ENCODE measurements at regions not wholly inside any gene's neighbourhood (a gene's known extent, or its start where the extent isn't known, plus 50 kb on each side); places are given as distances from the start of the nearest gene placed in this dataset.
"Not testable (repeated sequence)": the region's sequence is repeated elsewhere in the genome, so short reads cannot be mapped to it uniquely, and the experiment has no call there.

- Histone ChIP-seq H3K4me3 (ENCODE audit: low read length in 2 of 2) (no peak overlapping the region), H3K9me3 (ENCODE audit: control insufficient read depth in 2 of 2, low read length in 2 of 2) (no peaks in the 10 kb centered on the region), H3K27me3 (ENCODE audit: control insufficient read depth in 2 of 2, insufficient read depth in 2 of 2, low read length in 2 of 2) (no peaks in the 10 kb centered on the region), H3K27ac (ENCODE audit: low read depth in 2 of 2, low read length in 2 of 2) (no peak overlapping the region), H3K4me1 (ENCODE audit: control insufficient read depth in 2 of 2, insufficient read depth in 2 of 2, low read length in 2 of 2) (no peaks in the 10 kb centered on the region), H3K9ac (ENCODE audit: low read depth in 1 of 2, low read length in 2 of 2) (no peak overlapping the region), H3K36me3 (ENCODE audit: control insufficient read depth in 2 of 2, insufficient read depth in 2 of 2, low read length in 2 of 2) (no peaks in the 10 kb centered on the region)
These were observed 771.4 kb upstream of the MMS22L start for GRCh38 chr6:98054453-98054852.

- Histone ChIP-seq H3K9ac (ENCODE audit: low read depth in 1 of 2, low read length in 2 of 2) (no peak overlapping the region), H3K4me1 (ENCODE audit: control insufficient read depth in 2 of 2, insufficient read depth in 2 of 2, low read length in 2 of 2) (no peaks in the 10 kb centered on the region), H3K36me3 (ENCODE audit: control insufficient read depth in 2 of 2, insufficient read depth in 2 of 2, low read length in 2 of 2) (no peaks in the 10 kb centered on the region), H3K27me3 (ENCODE audit: control insufficient read depth in 2 of 2, insufficient read depth in 2 of 2, low read length in 2 of 2) (no peaks in the 10 kb centered on the region), H3K27ac (ENCODE audit: low read depth in 2 of 2, low read length in 2 of 2) (no peak overlapping the region), H3K9me3 (ENCODE audit: control insufficient read depth in 2 of 2, low read length in 2 of 2) (no peaks in the 10 kb centered on the region), H3K4me3 (ENCODE audit: low read length in 2 of 2) (no peak overlapping the region)
These were observed 773.9 kb upstream of the MMS22L start for GRCh38 chr6:98056955-98057354.

- Histone ChIP-seq H3K9me3 (ENCODE audit: control insufficient read depth in 2 of 2, low read length in 2 of 2) (no peaks in the 10 kb centered on the region), H3K9ac (ENCODE audit: low read depth in 1 of 2, low read length in 2 of 2) (no peak overlapping the region), H3K4me1 (ENCODE audit: control insufficient read depth in 2 of 2, insufficient read depth in 2 of 2, low read length in 2 of 2) (no peaks in the 10 kb centered on the region), H3K27ac (ENCODE audit: low read depth in 2 of 2, low read length in 2 of 2) (no peak overlapping the region), H3K27me3 (ENCODE audit: control insufficient read depth in 2 of 2, insufficient read depth in 2 of 2, low read length in 2 of 2) (no peaks in the 10 kb centered on the region), H3K4me3 (ENCODE audit: low read length in 2 of 2) (no peak overlapping the region), H3K36me3 (ENCODE audit: control insufficient read depth in 2 of 2, insufficient read depth in 2 of 2, low read length in 2 of 2) (no peaks in the 10 kb centered on the region)
These were observed 767.0 kb upstream of the POU3F2 start for GRCh38 chr6:98067375-98067774.

DNA sequence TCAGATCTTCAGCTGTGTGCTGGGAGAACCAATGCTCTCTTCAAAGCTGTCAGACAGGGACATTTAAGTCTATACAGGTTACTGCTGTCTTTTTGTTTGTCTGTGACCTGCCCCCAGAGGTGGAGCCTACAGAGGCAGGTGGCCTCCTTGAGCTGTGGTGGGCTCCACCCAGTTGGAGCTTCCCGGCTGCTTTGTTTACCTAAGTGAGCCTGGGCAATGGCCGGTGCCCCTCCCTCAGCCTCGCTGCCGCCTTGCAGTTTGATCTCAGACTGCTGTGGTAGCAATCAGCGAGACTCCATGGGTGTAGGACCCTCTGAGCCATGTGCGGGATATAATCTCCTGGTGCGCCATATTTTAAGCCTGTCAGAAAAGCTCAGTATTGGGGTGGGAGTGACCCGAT is 745.8 kb upstream of the POU3F2 start:
- not testable (repeated sequence) for H3K36me3 ChIP-seq (ENCODE audit: control insufficient read depth in 2 of 2, insufficient read depth in 2 of 2, low read length in 2 of 2); H3K4me3 ChIP-seq (ENCODE audit: low read length in 2 of 2); H3K27me3 ChIP-seq (ENCODE audit: control insufficient read depth in 2 of 2, insufficient read depth in 2 of 2, low read length in 2 of 2)

GRCh38 chr6:98092331-98092730 is 742.0 kb upstream of the POU3F2 start:
- H3K36me3 ChIP-seq (ENCODE audit: control insufficient read depth in 2 of 2, insufficient read depth in 2 of 2, low read length in 2 of 2) = no peaks in the 10 kb centered on the region
- H3K27ac ChIP-seq (ENCODE audit: low read depth in 2 of 2, low read length in 2 of 2) = no peak overlapping the region

More for the DNA sequence above, 745.8 kb upstream of the POU3F2 start:
- H3K9ac ChIP-seq (ENCODE audit: low read depth in 1 of 2, low read length in 2 of 2); H3K9me3 ChIP-seq (ENCODE audit: control insufficient read depth in 2 of 2, low read length in 2 of 2); H3K27ac ChIP-seq (ENCODE audit: low read depth in 2 of 2, low read length in 2 of 2); H3K4me1 ChIP-seq (ENCODE audit: control insufficient read depth in 2 of 2, insufficient read depth in 2 of 2, low read length in 2 of 2): not testable (repeated sequence)

DNA sequence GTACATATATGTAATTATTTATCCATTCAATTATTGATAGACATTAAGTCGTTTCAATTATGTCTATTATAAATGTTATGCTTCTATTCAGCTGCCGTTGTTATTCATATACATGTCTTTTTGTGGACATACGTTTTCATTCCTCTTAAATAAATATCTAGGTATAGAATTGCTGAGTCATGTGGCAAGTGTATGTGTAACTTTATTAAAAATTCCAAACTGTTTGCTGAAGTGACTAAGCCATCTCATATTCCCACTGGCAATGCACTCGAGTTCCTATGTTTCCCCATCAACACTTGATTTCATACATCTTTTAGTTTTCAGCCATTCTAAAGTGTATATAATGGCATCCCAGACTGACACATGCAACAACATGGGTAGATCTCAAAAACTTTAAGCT is 739.7 kb upstream of the POU3F2 start:
- no peaks in the 10 kb centered on the region for H3K27me3 ChIP-seq (ENCODE audit: control insufficient read depth in 2 of 2, insufficient read depth in 2 of 2, low read length in 2 of 2)
- H3K36me3 ChIP-seq (ENCODE audit: control insufficient read depth in 2 of 2, insufficient read depth in 2 of 2, low read length in 2 of 2) = no peaks in the 10 kb centered on the region
- no peak overlapping the region for H3K27ac ChIP-seq (ENCODE audit: low read depth in 2 of 2, low read length in 2 of 2)
- H3K9ac ChIP-seq (ENCODE audit: low read depth in 1 of 2, low read length in 2 of 2) = no peak overlapping the region
- no peak overlapping the region for H3K4me3 ChIP-seq (ENCODE audit: low read length in 2 of 2)
- H3K9me3 ChIP-seq (ENCODE audit: control insufficient read depth in 2 of 2, low read length in 2 of 2) = no peaks in the 10 kb centered on the region
- H3K4me1 ChIP-seq (ENCODE audit: control insufficient read depth in 2 of 2, insufficient read depth in 2 of 2, low read length in 2 of 2) = no peaks in the 10 kb centered on the region

More at GRCh38 chr6:98092331-98092730, 742.0 kb upstream of the POU3F2 start:
- no peak overlapping the region for H3K9ac ChIP-seq (ENCODE audit: low read depth in 1 of 2, low read length in 2 of 2)
- H3K9me3 ChIP-seq (ENCODE audit: control insufficient read depth in 2 of 2, low read length in 2 of 2) = no peaks in the 10 kb centered on the region
- no peaks in the 10 kb centered on the region for H3K27me3 ChIP-seq (ENCODE audit: control insufficient read depth in 2 of 2, insufficient read depth in 2 of 2, low read length in 2 of 2)
- H3K4me3 ChIP-seq (ENCODE audit: low read length in 2 of 2) = no peak overlapping the region
- no peaks in the 10 kb centered on the region for H3K4me1 ChIP-seq (ENCODE audit: control insufficient read depth in 2 of 2, insufficient read depth in 2 of 2, low read length in 2 of 2)

DNA sequence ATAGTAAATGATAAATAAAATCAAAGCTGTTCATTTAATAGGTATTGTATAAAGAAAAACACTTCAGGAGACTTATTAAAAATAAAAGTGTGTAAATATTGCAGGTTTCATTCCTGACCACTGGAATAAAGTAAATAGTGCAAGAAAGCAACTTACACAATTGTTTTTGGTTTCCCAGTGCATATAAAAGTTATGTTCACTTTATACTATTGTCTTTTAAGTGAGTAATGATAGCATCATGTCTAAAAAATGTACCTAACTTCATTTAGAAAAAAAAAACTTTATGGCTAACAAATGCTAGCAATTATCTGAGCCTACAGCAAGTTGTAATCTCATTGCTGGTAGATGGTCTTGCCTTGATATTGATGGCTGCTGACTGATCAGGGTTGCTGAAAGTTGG is 726.6 kb upstream of the POU3F2 start:
- Histone ChIP-seq H3K4me3 (ENCODE audit: low read length in 2 of 2) (no peak overlapping the region), H3K27ac (ENCODE audit: low read depth in 2 of 2, low read length in 2 of 2) (no peak overlapping the region), H3K9ac (ENCODE audit: low read depth in 1 of 2, low read length in 2 of 2) (no peak overlapping the region), H3K27me3 (ENCODE audit: control insufficient read depth in 2 of 2, insufficient read depth in 2 of 2, low read length in 2 of 2) (no peaks in the 10 kb centered on the region), H3K36me3 (ENCODE audit: control insufficient read depth in 2 of 2, insufficient read depth in 2 of 2, low read length in 2 of 2) (no peaks in the 10 kb centered on the region), H3K4me1 (ENCODE audit: control insufficient read depth in 2 of 2, insufficient read depth in 2 of 2, low read length in 2 of 2) (no peaks in the 10 kb centered on the region), H3K9me3 (ENCODE audit: control insufficient read depth in 2 of 2, low read length in 2 of 2) (no peaks in the 10 kb centered on the region)

GRCh38 chr6:98116455-98116854 is 717.9 kb upstream of the POU3F2 start:
- Histone ChIP-seq H3K9ac (ENCODE audit: low read depth in 1 of 2, low read length in 2 of 2) (no peak overlapping the region), H3K36me3 (ENCODE audit: control insufficient read depth in 2 of 2, insufficient read depth in 2 of 2, low read length in 2 of 2) (no peaks in the 10 kb centered on the region), H3K4me1 (ENCODE audit: control insufficient read depth in 2 of 2, insufficient read depth in 2 of 2, low read length in 2 of 2) (no peaks in the 10 kb centered on the region), H3K27ac (ENCODE audit: low read depth in 2 of 2, low read length in 2 of 2) (no peak overlapping the region), H3K9me3 (ENCODE audit: control insufficient read depth in 2 of 2, low read length in 2 of 2) (no peaks in the 10 kb centered on the region), H3K4me3 (ENCODE audit: low read length in 2 of 2) (no peak overlapping the region), H3K27me3 (ENCODE audit: control insufficient read depth in 2 of 2, insufficient read depth in 2 of 2, low read length in 2 of 2) (no peaks in the 10 kb centered on the region)

DNA sequence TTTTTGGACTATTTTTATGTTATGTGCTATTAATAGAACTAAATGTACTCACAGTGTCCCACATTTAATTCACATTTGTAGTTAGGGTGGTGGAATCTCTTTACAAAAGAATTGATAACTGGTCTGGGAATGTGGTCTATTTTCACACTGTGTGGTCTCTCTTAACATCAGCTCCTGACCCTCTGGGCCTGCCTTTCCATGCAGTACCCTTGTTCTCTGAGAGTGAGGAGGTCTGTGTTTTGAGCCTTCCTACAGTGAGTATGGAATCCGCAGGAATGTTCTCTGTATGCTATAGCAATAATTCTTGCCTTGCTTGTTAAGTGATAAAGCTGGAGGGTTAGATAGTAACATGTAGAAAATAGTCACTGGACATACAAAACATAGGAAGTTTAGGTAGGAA is 717.3 kb upstream of the POU3F2 start:
- Histone ChIP-seq H3K36me3 (ENCODE audit: control insufficient read depth in 2 of 2, insufficient read depth in 2 of 2, low read length in 2 of 2) (no peaks in the 10 kb centered on the region), H3K27ac (ENCODE audit: low read depth in 2 of 2, low read length in 2 of 2) (no peak overlapping the region), H3K9ac (ENCODE audit: low read depth in 1 of 2, low read length in 2 of 2) (no peak overlapping the region), H3K9me3 (ENCODE audit: control insufficient read depth in 2 of 2, low read length in 2 of 2) (no peaks in the 10 kb centered on the region), H3K4me3 (ENCODE audit: low read length in 2 of 2) (no peak overlapping the region), H3K4me1 (ENCODE audit: control insufficient read depth in 2 of 2, insufficient read depth in 2 of 2, low read length in 2 of 2) (no peaks in the 10 kb centered on the region), H3K27me3 (ENCODE audit: control insufficient read depth in 2 of 2, insufficient read depth in 2 of 2, low read length in 2 of 2) (no peaks in the 10 kb centered on the region)

- Histone ChIP-seq H3K36me3 (ENCODE audit: control insufficient read depth in 2 of 2, insufficient read depth in 2 of 2, low read length in 2 of 2) (no peaks in the 10 kb centered on the region), H3K9me3 (ENCODE audit: control insufficient read depth in 2 of 2, low read length in 2 of 2) (no peaks in the 10 kb centered on the region), H3K9ac (ENCODE audit: low read depth in 1 of 2, low read length in 2 of 2) (no peak overlapping the region), H3K27ac (ENCODE audit: low read depth in 2 of 2, low read length in 2 of 2) (no peak overlapping the region), H3K4me3 (ENCODE audit: low read length in 2 of 2) (no peak overlapping the region), H3K4me1 (ENCODE audit: control insufficient read depth in 2 of 2, insufficient read depth in 2 of 2, low read length in 2 of 2) (no peaks in the 10 kb centered on the region), H3K27me3 (ENCODE audit: control insufficient read depth in 2 of 2, insufficient read depth in 2 of 2, low read length in 2 of 2) (no peaks in the 10 kb centered on the region)
These were observed 715.9 kb upstream of the POU3F2 start for GRCh38 chr6:98118397-98119045.

GRCh38 chr6:98124171-98124570 is 710.2 kb upstream of the POU3F2 start:
- Histone ChIP-seq H3K4me1 (ENCODE audit: control insufficient read depth in 2 of 2, insufficient read depth in 2 of 2, low read length in 2 of 2) (no peaks in the 10 kb centered on the region), H3K9ac (ENCODE audit: low read depth in 1 of 2, low read length in 2 of 2) (no peak overlapping the region), H3K36me3 (ENCODE audit: control insufficient read depth in 2 of 2, insufficient read depth in 2 of 2, low read length in 2 of 2) (no peaks in the 10 kb centered on the region), H3K27me3 (ENCODE audit: control insufficient read depth in 2 of 2, insufficient read depth in 2 of 2, low read length in 2 of 2) (no peaks in the 10 kb centered on the region), H3K27ac (ENCODE audit: low read depth in 2 of 2, low read length in 2 of 2) (no peak overlapping the region), H3K4me3 (ENCODE audit: low read length in 2 of 2) (no peak overlapping the region), H3K9me3 (ENCODE audit: control insufficient read depth in 2 of 2, low read length in 2 of 2) (no peaks in the 10 kb centered on the region)

Data from mucosa of rectum (tissue), 2 donors.